GM12878 (cell line): ENCODE measurements at regions not wholly inside any gene's neighbourhood (a gene's known extent, or its start where the extent isn't known, plus 50 kb on each side); places are given as distances from the start of the nearest gene placed in this dataset.

Experiments
- ATAC-seq: fragments of 200-7000 bp; cut with Tn5 transposase; 3 replicates; pipeline ENCODE4 v1.9.1; 2020; ENCODE audit warnings: mild to moderate bottlenecking, moderate library complexity
- BruUV-seq: library from RNA; stranded (reverse); fragments of 400-500 nt; replicated peaks from 2 replicates; lab custom pipeline; 2021; lab: Mats Ljungman, UMichigan
- CTCF ChIA-PET: fragments of 300-600 bp; sonication (Branson Sonifier 250); formaldehyde crosslinking; extraction: SDS; loops from one replicate; lab custom pipeline; 2021; ENCODE audit warnings: inconsistent platforms; lab: Yijun Ruan, JAX
- POLR2A ChIA-PET: fragments of 350-600 bp; formaldehyde crosslinking; extraction: SDS; loops from one replicate; lab custom pipeline; 2021; ENCODE audit warnings: inconsistent platforms; lab: Charles Lee
- RAD21 ChIA-PET: fragments of 300-600 bp; sonication (Branson Sonifier 250); formaldehyde crosslinking; loops from one replicate; lab custom pipeline; 2023; ENCODE audit warnings: antibody characterized with exemption; ENCODE audit not compliant: unreplicated experiment; lab: Charles Lee
- SMC1A ChIA-PET: fragments of 300-600 bp; sonication (Branson Sonifier 250); formaldehyde crosslinking; loops from one replicate; lab custom pipeline; 2023; ENCODE audit not compliant: unreplicated experiment, uncharacterized antibody; lab: Charles Lee
- DNase-seq: peaks from one replicate; pipeline ENCODE4 v3.0.0-alpha.2; 2011; ENCODE audit warnings: low read depth, low spot score
- FAIRE-seq: peaks from 3 replicates; lab custom pipeline; 2011; peaks lifted over from hg19 to GRCh38; lab: Jason Lieb, UNC
- H2AFZ ChIP-seq: 2 replicates; pipeline ENCODE4 v1.6.0; 2011; ENCODE audit warnings: low read depth, low read length, control low read depth; ENCODE audit not compliant: control insufficient read depth
- H3K27ac ChIP-seq: 2 replicates; pipeline ENCODE4 v1.5.1; 2011; ENCODE audit warnings: control low read depth; ENCODE audit not compliant: control insufficient read depth, insufficient read depth
- H3K27me3 ChIP-seq, 2 experiments: replicated peaks in 1 of 2; 2 replicates each; pipeline versions ENCODE4 v1.6.0 to v1.6.1; 2011; ENCODE audit warnings: low read length in 1 of 2; ENCODE audit not compliant: control insufficient read depth in 2 of 2, insufficient read depth in 2 of 2
- H3K36me3 ChIP-seq, 2 experiments: 2 replicates each; pipeline ENCODE4 v1.5.1; 2011; ENCODE audit warnings: low read length in 1 of 2; ENCODE audit not compliant: control insufficient read depth in 2 of 2, insufficient read depth in 2 of 2
- H3K4me1 ChIP-seq: 2 replicates; pipeline ENCODE4 v1.6.1; 2011; ENCODE audit warnings: mild to moderate bottlenecking, low read length, moderate library complexity, mixed read lengths; ENCODE audit not compliant: control insufficient read depth, insufficient read depth
- H3K4me2 ChIP-seq: 2 replicates; pipeline ENCODE4 v1.6.0; 2011; ENCODE audit warnings: control low read depth; ENCODE audit not compliant: control insufficient read depth, insufficient read depth
- H3K4me3 ChIP-seq: fragments of 200-600 bp; sonication (generic); 2 replicates; pipeline ENCODE4 v1.5.1; 2016
- H3K79me2 ChIP-seq: 2 replicates; pipeline ENCODE4 v1.6.0; 2011; ENCODE audit warnings: low read length; ENCODE audit not compliant: control insufficient read depth, insufficient read depth
- H3K9ac ChIP-seq: 2 replicates; pipeline ENCODE4 v1.8.0; 2011; ENCODE audit warnings: low read length, control low read depth, mixed read lengths; ENCODE audit not compliant: control insufficient read depth, insufficient read depth
- H3K9me3 ChIP-seq: replicated peaks from 3 replicates; pipeline ENCODE4 v1.5.1; 2011; ENCODE audit warnings: mild to moderate bottlenecking, low read length; ENCODE audit not compliant: control insufficient read depth, insufficient read depth
- H4K20me1 ChIP-seq: 2 replicates; pipeline ENCODE4 v1.6.0; 2011; ENCODE audit not compliant: control insufficient read depth, insufficient read depth
- CREB1 ChIP-seq: IDR thresholded peaks from 2 replicates; pipeline ENCODE4 v1.6.1; 2012; ENCODE audit warnings: low read depth, mild to moderate bottlenecking, inconsistent platforms
- DPF2 ChIP-seq: fragments of 450-650 bp; IDR thresholded peaks from 2 replicates; pipeline ENCODE4 v1.6.1; 2017; ENCODE audit warnings: mild to moderate bottlenecking
- ETV6 ChIP-seq, 2 experiments: fragments of 450-650 bp in 1 of 2; IDR thresholded peaks in 1 of 2; conservative IDR thresholded peaks in 1 of 2; 2 replicates each; pipeline ENCODE4 v1.6.1; 2014; ENCODE audit warnings: antibody characterized with exemption in 1 of 2, borderline replicate concordance in 1 of 2, low read depth in 1 of 2, mild to moderate bottlenecking in 1 of 2, moderate library complexity in 1 of 2
- NR2C2 ChIP-seq: IDR thresholded peaks from 2 replicates; pipeline ENCODE4 v1.6.1; 2011; ENCODE audit warnings: borderline replicate concordance, low read depth; ENCODE audit not compliant: control insufficient read depth, insufficient read length
- NR2F1 ChIP-seq: fragments of 450-650 bp; conservative IDR thresholded peaks from 2 replicates; pipeline ENCODE4 v1.6.1; 2017; ENCODE audit warnings: mild to moderate bottlenecking
- RCOR1 ChIP-seq: conservative IDR thresholded peaks from 2 replicates; pipeline ENCODE4 v1.6.1; 2012; ENCODE audit warnings: low read depth, low read length, improper control_type of control experiment
- SIX5 ChIP-seq: IDR thresholded peaks from 2 replicates; pipeline ENCODE4 v1.6.1; 2011; ENCODE audit warnings: mild to moderate bottlenecking, low read depth, low read length, moderate library complexity; ENCODE audit not compliant: severe bottlenecking
- SMAD1 ChIP-seq: fragments of 450-650 bp; IDR thresholded peaks from 2 replicates; pipeline ENCODE4 v1.6.1; 2018; ENCODE audit warnings: mild to moderate bottlenecking, low read depth; ENCODE audit not compliant: partially characterized antibody
- SP1 ChIP-seq: IDR thresholded peaks from one replicate; pipeline ENCODE4 v1.6.1; 2011; ENCODE audit warnings: low read depth, low read length
- ZNF24 ChIP-seq: fragments of 450-650 bp; IDR thresholded peaks from 2 replicates; pipeline ENCODE4 v1.6.1; 2017; ENCODE audit warnings: antibody characterized with exemption, mild to moderate bottlenecking
- WGBS: methylation state at CpG from one replicate; pipeline ENCODE4 v1.1.6; 2016; ENCODE audit warnings: low lambda C conversion rate; ENCODE audit not compliant: insufficient replicate concordance, insufficient coverage; ENCODE audit errors: missing lambda C conversion rate; 5-methylcytosine and 5-hydroxymethylcytosine counted together
- in situ Hi-C: fragments of 300-500 bp; cut with MboI; formaldehyde crosslinking; loops from 9 replicates; pipeline ENCODE4 v1.14.3; 2018; ENCODE audit warnings: mixed read lengths
- intact Hi-C: fragments of 100-400 bp; cut with micrococcal nuclease; formaldehyde crosslinking; loops from one replicate; pipeline ENCODE4 v1.14.2; 2022; ENCODE audit not compliant: unreplicated experiment
- TF ChIP-seq, protein P1 (sequence below): fragments of 450-650 bp; IDR thresholded peaks from 2 replicates; pipeline ENCODE4 v1.6.1; 2016; ENCODE audit warnings: mild to moderate bottlenecking, moderate library complexity, borderline replicate concordance
- TF ChIP-seq, protein P2 (sequence below): IDR thresholded peaks from 2 replicates; pipeline ENCODE4 v1.6.1; 2012; ENCODE audit warnings: low read depth, low read length, improper control_type of control experiment
- TF ChIP-seq, protein P3 (sequence below): fragments of 450-650 bp; IDR thresholded peaks from 2 replicates; pipeline ENCODE4 v1.6.1; 2017; ENCODE audit warnings: low read depth, mild to moderate bottlenecking, moderate library complexity
- TF ChIP-seq, protein P4 (sequence below): IDR thresholded peaks from 2 replicates; pipeline ENCODE4 v1.6.1; 2011; ENCODE audit warnings: low read depth, low read length, improper control_type of control experiment, borderline replicate concordance
- TF ChIP-seq, protein P5 (sequence below): IDR thresholded peaks from 2 replicates; pipeline ENCODE4 v1.6.1; 2012; ENCODE audit warnings: low read depth, low read length, improper control_type of control experiment

DNA sequence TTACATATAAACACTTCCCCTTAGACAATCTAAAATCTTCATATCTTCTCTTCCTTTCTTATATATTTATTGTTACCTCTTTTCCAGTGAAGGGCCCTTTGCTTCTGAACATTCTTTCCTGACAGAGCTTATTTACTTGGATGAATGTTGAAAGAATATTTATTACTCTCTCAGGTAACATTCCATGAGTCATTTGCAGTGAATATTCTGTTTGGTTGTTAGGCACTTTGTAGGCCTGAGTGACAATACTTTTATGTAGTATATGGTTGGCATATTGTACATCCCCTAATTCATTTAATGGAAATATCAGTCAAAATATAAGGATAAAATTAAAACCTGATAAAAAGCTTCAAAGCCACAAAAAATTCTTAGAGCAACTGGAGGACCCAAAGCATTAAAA is 260.9 kb upstream of the KCNMB2 start (continued):
- TF ChIP-seq, protein P1, sequence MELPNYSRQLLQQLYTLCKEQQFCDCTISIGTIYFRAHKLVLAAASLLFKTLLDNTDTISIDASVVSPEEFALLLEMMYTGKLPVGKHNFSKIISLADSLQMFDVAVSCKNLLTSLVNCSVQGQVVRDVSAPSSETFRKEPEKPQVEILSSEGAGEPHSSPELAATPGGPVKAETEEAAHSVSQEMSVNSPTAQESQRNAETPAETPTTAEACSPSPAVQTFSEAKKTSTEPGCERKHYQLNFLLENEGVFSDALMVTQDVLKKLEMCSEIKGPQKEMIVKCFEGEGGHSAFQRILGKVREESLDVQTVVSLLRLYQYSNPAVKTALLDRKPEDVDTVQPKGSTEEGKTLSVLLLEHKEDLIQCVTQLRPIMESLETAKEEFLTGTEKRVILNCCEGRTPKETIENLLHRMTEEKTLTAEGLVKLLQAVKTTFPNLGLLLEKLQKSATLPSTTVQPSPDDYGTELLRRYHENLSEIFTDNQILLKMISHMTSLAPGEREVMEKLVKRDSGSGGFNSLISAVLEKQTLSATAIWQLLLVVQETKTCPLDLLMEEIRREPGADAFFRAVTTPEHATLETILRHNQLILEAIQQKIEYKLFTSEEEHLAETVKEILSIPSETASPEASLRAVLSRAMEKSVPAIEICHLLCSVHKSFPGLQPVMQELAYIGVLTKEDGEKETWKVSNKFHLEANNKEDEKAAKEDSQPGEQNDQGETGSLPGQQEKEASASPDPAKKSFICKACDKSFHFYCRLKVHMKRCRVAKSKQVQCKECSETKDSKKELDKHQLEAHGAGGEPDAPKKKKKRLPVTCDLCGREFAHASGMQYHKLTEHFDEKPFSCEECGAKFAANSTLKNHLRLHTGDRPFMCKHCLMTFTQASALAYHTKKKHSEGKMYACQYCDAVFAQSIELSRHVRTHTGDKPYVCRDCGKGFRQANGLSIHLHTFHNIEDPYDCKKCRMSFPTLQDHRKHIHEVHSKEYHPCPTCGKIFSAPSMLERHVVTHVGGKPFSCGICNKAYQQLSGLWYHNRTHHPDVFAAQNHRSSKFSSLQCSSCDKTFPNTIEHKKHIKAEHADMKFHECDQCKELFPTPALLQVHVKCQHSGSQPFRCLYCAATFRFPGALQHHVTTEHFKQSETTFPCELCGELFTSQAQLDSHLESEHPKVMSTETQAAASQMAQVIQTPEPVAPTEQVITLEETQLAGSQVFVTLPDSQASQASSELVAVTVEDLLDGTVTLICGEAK = no peak
- TF ChIP-seq ETV6 (conservative IDR thresholded peaks at IDR 0.05 in 1 of 2, IDR thresholded peaks at IDR 0.05 in 1 of 2; ENCODE audit: borderline replicate concordance in 1 of 2, low read depth in 1 of 2) (no peak), SMAD1 (no peak)
- TF ChIP-seq, protein P2, sequence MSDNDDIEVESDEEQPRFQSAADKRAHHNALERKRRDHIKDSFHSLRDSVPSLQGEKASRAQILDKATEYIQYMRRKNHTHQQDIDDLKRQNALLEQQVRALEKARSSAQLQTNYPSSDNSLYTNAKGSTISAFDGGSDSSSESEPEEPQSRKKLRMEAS = no peak

DNA sequence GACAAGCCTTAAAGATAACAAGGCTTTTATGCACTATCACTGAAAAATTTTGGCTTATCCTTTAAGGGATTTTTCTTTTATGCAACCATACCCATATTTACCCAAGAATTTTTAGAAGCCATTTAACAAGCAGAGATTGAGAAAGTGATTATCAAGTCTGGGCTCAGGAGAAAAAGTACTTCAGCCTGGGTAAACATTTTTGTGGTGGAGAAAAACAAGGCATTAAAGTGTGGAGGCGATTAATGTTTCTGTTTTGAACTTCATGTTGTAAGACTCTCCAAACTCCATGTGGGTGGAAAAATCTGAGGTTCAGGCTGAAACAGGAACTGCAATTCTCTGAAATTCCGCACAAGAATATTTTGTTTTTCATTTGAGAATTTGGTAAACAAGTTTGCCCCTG is 260.4 kb upstream of the KCNMB2 start:
- ChIA-PET RAD21 (no interaction called here), POLR2A (no interaction called here), CTCF (no interaction called here), SMC1A (no interaction called here)
- H3K4me1 ChIP-seq = no peaks in the 10 kb centered on the region
- DNase-seq (no peak), FAIRE-seq (no peak), ATAC-seq (no peak)
- no peaks in the 10 kb centered on the region for H3K27me3 ChIP-seq
- no peaks in the 10 kb centered on the region for H3K36me3 ChIP-seq
- intact Hi-C loops (no loop called here), in situ Hi-C loops (no loop called here)
- no peaks in the 10 kb centered on the region for H3K9me3 ChIP-seq
- 35% methylated on average over 2 of the region's 2 CpGs for WGBS
- no TSS peak for BruUV-seq
- no peaks in the 10 kb centered on the region for H3K79me2 ChIP-seq
- no peak overlapping the region for H3K4me2 ChIP-seq
- H3K4me3 ChIP-seq = no peak overlapping the region
- H3K9ac ChIP-seq = no peak overlapping the region
- no peak overlapping the region for H3K27ac ChIP-seq
- H2AFZ ChIP-seq = no peak overlapping the region
- no peaks in the 10 kb centered on the region for H4K20me1 ChIP-seq
- TF ChIP-seq ZNF24 = no peak
- TF ChIP-seq, protein P3, sequence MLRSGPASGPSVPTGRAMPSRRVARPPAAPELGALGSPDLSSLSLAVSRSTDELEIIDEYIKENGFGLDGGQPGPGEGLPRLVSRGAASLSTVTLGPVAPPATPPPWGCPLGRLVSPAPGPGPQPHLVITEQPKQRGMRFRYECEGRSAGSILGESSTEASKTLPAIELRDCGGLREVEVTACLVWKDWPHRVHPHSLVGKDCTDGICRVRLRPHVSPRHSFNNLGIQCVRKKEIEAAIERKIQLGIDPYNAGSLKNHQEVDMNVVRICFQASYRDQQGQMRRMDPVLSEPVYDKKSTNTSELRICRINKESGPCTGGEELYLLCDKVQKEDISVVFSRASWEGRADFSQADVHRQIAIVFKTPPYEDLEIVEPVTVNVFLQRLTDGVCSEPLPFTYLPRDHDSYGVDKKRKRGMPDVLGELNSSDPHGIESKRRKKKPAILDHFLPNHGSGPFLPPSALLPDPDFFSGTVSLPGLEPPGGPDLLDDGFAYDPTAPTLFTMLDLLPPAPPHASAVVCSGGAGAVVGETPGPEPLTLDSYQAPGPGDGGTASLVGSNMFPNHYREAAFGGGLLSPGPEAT = no peak
- no peak for TF ChIP-seq NR2F1
- no peak for TF ChIP-seq RCOR1
- TF ChIP-seq SP1 = no peak
- no peak for TF ChIP-seq SIX5
- TF ChIP-seq, protein P4, sequence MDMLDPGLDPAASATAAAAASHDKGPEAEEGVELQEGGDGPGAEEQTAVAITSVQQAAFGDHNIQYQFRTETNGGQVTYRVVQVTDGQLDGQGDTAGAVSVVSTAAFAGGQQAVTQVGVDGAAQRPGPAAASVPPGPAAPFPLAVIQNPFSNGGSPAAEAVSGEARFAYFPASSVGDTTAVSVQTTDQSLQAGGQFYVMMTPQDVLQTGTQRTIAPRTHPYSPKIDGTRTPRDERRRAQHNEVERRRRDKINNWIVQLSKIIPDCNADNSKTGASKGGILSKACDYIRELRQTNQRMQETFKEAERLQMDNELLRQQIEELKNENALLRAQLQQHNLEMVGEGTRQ = no peak
- TF ChIP-seq DPF2 = no peak
- TF ChIP-seq, protein P5, sequence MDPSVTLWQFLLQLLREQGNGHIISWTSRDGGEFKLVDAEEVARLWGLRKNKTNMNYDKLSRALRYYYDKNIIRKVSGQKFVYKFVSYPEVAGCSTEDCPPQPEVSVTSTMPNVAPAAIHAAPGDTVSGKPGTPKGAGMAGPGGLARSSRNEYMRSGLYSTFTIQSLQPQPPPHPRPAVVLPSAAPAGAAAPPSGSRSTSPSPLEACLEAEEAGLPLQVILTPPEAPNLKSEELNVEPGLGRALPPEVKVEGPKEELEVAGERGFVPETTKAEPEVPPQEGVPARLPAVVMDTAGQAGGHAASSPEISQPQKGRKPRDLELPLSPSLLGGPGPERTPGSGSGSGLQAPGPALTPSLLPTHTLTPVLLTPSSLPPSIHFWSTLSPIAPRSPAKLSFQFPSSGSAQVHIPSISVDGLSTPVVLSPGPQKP = no peak
- no peak for TF ChIP-seq CREB1
- TF ChIP-seq NR2C2 = no peak
